ENCODE measurements at regions not wholly inside any gene's neighbourhood (a gene's known extent, or its start where the extent isn't known, plus 50 kb on each side); places are given as distances from the start of the nearest gene placed in this dataset.
"Not testable (repeated sequence)": the region's sequence is repeated elsewhere in the genome, so short reads cannot be mapped to it uniquely, and the experiment has no call there.

DNA sequence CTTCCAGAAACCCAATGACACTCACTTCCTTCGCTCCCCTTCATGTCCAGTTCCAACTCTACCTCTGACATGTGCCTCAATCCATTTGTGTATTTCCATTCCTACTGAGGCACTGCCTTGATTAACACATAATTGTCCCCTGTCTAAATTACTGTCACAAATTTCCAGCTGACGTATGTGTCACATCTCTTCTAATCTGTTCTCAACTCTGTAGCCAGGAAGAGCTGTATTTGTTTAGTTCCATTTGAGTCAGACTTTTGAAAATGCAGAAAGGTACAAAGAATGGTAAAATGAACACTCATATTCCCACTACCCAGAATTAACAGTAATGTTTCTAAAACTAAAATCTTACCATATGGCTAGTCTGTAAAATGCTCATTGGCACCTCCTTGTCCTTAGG, 299.0 kb upstream of the GADL1 start:
- TF ChIP-seq CTCF (IDR thresholded peaks at IDR 0.05; ENCODE audit: insufficient read depth, low read depth, low read length, missing control alignments), result no peak
- no peak overlapping the region for H3K4me3 ChIP-seq (ENCODE audit: low read length)
- no peak for DNase-seq (ENCODE audit: low read depth)

DNA sequence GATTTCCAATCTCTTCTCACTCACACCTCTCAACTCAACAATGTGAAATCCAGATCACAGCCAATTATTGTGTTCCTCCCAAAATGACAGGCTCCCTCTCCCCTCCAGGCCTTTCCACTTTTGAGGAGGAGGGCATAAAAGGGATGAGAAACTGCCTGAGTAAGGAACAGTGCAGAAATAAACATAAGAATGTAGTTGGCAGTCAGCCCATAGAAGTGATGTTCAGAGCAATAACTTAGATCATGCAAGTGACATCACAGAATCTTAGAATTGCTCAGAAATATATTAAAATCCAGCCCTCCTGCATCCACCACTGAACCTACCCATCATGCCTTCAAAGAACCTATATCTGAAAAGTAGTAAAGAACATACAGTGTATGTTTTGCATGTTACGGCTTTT, 299.4 kb upstream of the GADL1 start:
- no peak for DNase-seq (ENCODE audit: low read depth)
- no peak overlapping the region for H3K4me3 ChIP-seq (ENCODE audit: low read length)
- TF ChIP-seq CTCF (IDR thresholded peaks at IDR 0.05; ENCODE audit: insufficient read depth, low read depth, low read length, missing control alignments), result no peak

DNA sequence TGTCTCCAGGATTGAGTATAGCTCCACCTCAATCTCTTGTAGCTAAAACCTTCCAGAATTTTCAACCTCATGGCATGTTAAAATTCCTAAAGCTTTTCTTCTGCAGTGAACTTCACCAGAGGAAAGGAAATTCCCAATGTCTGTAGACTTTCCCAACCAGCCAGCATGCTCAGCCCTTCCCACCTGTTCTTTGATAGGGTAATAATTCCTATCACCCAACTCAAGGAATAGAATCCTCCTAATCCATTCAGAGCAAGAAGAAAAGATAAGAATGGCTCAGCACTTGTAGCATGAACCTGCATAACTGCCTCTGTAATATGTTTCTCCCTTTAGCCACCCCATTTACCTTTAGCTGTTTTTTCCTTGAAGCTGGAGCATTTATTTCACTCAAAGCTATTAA, 301.8 kb upstream of the GADL1 start:
- no peak for TF ChIP-seq CTCF (IDR thresholded peaks at IDR 0.05; ENCODE audit: insufficient read depth, low read depth, low read length, missing control alignments)
- H3K4me3 ChIP-seq (ENCODE audit: low read length), result no peak overlapping the region
- DNase-seq (ENCODE audit: low read depth), result no peak

DNA sequence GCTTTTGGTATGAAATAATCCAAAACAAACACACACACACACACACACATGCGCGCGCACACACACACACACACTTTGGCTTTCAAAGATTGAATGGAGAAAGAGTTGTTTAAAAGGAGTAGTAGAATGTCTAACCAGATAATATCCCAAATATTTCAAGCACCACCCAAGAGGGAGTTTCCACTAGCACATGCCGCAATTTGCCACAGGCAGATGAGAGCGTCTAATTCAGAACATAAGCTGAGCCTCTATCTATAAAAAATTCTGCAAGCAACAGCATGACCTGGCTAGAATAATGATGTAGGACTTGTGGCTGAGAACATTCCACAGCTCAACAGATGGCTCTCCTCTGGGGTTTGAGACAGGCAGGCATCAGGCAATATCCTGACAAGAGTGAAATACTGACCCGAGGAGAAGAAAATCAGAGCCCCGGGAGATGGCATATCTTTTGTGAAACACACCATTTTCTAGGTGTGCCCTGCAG, 302.5 kb upstream of the GADL1 start:
- no peak overlapping the region for H3K4me3 ChIP-seq (ENCODE audit: low read length)
- no peak for TF ChIP-seq CTCF (IDR thresholded peaks at IDR 0.05; ENCODE audit: insufficient read depth, low read depth, low read length, missing control alignments)
- DNase-seq (ENCODE audit: low read depth), result peak; percentile 88

DNA sequence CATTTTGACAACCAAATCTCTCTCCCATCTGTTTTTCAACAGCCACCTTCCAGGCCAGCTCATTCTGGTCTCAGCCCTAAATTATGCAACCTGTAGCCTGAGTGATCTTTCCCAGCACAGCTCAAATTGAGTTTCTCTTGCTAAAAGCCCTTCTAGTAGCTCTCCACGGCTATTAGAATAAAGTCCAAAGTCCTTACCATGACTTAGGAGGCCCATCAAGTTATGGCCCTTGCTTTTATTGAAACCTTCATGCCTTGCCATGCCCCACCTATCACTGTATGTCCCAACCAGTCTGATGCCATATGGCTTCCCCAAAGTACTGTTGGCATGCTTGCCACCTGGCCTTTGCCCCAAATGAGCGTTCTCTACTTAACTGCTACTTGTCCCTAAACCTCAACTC, 303.5 kb upstream of the GADL1 start:
- DNase-seq (ENCODE audit: low read depth), result peak; percentile 23
- no peak for TF ChIP-seq CTCF (IDR thresholded peaks at IDR 0.05; ENCODE audit: insufficient read depth, low read depth, low read length, missing control alignments)
- no peak overlapping the region for H3K4me3 ChIP-seq (ENCODE audit: low read length)

DNA sequence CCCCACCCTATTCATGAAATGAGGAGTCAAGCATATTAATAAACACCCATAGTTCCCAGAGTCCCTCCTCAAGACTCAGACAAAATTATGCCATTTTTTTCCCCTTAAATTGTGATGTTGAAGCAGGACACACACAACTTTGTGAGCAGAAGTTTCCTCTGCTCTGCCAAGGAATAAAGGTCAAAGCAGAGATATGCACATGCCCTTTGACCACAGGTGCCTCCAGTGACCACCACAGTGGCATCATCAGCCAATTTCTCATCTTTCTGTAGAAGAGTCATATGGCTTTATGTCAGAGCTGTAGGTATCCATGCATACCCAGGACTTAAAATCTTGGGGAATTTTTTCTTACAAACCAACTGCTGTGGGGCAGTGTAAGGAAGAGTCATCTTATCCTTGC, 304.4 kb upstream of the GADL1 start:
- no peak for TF ChIP-seq CTCF (IDR thresholded peaks at IDR 0.05; ENCODE audit: insufficient read depth, low read depth, low read length, missing control alignments)
- no peak overlapping the region for H3K4me3 ChIP-seq (ENCODE audit: low read length)

GRCh38 chr3:31203960-31204795, 309.7 kb upstream of the GADL1 start:
- DNase-seq (ENCODE audit: low read depth), result no peak
- H3K4me3 ChIP-seq (ENCODE audit: low read length), result no peak overlapping the region
- no peak for TF ChIP-seq CTCF (IDR thresholded peaks at IDR 0.05; ENCODE audit: insufficient read depth, low read depth, low read length, missing control alignments)

More for the DNA sequence above, 304.4 kb upstream of the GADL1 start:
- no peak for DNase-seq (ENCODE audit: low read depth)

- DNase-seq (ENCODE audit: low read depth); H3K4me3 ChIP-seq (ENCODE audit: low read length): not testable (repeated sequence)
Observed at GRCh38 chr3:31204796-31205056, 310.3 kb upstream of the GADL1 start.

All from epithelial cell of esophagus (primary cell).